Epithelial cell of proximal tubule (primary cell): ENCODE measurements at regions not wholly inside any gene's neighbourhood (a gene's known extent, or its start where the extent isn't known, plus 50 kb on each side); places are given as distances from the start of the nearest gene placed in this dataset.

Experiments
- DNase-seq: peaks from one replicate; pipeline ENCODE4 v3.0.0-alpha.2; 2011; ENCODE audit warnings: low read depth
- H3K4me3 ChIP-seq: 2 replicates; pipeline ENCODE4 v1.5.1; 2011; ENCODE audit warnings: low read depth, mild to moderate bottlenecking, low read length
- TF ChIP-seq, protein P1 (sequence below): conservative IDR thresholded peaks from 2 replicates; pipeline ENCODE4 v1.5.1; 2012; ENCODE audit warnings: low read depth, mild to moderate bottlenecking, low read length

DNA sequence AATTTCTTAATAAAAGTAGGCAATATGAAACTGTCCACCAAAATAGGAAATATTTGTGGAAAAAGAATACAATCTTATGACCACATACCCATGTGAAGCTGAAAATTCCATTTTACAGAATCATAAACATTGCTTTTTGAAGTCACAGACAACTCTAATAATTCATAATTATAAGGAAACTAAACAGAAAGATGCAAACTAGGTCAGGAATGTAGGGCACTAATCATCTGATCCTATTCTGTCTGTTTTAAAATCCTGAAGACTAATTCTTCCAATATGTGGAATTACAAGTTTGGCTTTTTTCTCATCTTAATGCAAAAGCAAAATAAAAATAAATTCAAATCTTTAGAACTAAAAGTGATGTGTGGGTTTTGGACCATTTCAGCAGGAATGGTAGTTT is 528.6 kb downstream of the LTN1 start:
- H3K4me3 ChIP-seq: no peak overlapping the region
- TF ChIP-seq, protein P1, sequence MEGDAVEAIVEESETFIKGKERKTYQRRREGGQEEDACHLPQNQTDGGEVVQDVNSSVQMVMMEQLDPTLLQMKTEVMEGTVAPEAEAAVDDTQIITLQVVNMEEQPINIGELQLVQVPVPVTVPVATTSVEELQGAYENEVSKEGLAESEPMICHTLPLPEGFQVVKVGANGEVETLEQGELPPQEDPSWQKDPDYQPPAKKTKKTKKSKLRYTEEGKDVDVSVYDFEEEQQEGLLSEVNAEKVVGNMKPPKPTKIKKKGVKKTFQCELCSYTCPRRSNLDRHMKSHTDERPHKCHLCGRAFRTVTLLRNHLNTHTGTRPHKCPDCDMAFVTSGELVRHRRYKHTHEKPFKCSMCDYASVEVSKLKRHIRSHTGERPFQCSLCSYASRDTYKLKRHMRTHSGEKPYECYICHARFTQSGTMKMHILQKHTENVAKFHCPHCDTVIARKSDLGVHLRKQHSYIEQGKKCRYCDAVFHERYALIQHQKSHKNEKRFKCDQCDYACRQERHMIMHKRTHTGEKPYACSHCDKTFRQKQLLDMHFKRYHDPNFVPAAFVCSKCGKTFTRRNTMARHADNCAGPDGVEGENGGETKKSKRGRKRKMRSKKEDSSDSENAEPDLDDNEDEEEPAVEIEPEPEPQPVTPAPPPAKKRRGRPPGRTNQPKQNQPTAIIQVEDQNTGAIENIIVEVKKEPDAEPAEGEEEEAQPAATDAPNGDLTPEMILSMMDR: no peak
- no peak for DNase-seq

DNA sequence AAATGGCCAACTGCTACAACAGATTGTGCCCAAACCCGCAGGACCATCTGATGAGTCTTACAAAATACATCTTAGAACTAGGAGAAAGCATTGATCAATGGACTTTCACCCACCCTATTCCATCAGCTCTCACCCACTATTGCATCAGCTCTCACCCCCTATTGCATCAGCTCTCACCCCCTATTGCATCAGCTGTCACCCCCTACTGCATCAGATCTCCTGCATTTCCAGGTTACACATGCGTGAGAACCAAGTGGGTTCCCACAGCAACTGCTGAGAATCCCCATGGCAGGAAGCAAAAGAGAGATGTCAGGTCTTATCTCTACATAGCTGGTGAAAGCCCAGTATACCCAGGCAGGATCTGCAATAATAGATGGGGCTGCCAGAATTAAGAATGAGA is 533.5 kb downstream of the LTN1 start:
- no peak overlapping the region for H3K4me3 ChIP-seq
- TF ChIP-seq, protein P1: no peak
- DNase-seq: no peak

DNA sequence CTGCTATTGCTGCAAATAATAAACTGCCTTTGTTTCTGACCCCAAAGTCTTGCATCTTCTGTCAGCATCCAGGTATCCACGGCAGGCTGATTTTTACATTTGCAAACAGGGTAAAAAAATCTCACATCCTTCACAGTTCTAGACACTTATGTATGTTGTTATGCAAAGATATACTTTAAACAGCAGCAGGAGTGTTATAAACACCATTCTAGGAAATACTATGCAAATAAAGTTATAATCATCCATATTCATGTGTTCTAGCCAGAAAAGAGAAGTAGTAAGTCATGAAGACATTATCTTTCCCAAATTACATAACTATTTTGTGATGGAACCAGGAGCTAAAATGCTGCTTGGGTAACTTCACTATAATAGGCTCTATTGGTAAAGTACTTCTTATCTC is 534.2 kb downstream of the LTN1 start:
- H3K4me3 ChIP-seq: no peak overlapping the region
- TF ChIP-seq, protein P1: no peak
- DNase-seq: no peak

DNA sequence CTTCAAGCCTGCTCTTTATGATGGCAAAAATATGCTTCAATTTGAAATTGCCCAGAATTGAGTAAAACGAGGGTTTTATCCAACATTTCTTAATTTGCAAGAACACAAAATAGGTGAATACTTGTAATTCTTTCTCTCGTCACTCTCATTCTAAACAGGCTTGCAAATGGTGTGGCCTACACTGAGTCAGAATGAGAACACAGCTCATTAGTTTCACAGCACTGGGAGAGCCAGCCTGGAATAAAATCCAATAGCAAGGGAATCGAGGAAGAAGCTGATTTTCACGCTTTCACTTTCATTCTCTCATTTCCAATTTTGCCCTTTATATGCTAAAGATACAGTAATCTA is 537.5 kb downstream of the LTN1 start:
- DNase-seq: no peak
- H3K4me3 ChIP-seq: no peak overlapping the region
- TF ChIP-seq, protein P1: no peak

DNA sequence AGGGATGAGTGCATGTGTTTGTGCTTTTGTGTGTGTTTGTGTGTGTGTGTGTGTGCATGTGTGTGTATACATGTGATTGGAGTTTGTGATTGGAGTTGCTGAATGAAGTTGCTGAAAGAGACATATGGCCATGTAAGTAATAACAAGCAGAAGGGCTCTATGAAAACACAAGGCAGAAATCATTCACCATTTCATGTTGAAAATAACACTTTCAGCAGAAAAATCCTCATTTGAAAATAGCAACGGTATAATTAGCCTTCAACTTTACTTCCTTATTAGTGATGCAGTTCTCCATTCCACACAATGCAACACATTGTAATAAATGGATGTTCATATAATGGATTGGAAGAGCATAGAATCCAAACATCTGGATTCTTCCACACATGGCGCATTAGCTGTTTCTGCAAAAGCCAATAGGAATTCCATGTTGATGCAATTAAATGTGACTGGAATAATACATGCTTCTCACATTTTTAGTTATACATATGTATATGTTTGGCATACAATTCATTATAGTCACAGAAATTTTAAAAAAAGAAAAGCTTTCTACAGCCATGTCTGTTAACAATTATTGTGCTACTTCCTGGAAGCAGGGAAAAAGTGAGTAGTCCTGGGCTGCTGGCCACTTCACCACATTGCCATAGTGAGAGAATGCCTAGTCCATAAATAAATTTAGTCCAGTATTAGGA is 538.0 kb downstream of the LTN1 start:
- DNase-seq: no peak
- H3K4me3 ChIP-seq: no peak overlapping the region
- TF ChIP-seq, protein P1: no peak

DNA sequence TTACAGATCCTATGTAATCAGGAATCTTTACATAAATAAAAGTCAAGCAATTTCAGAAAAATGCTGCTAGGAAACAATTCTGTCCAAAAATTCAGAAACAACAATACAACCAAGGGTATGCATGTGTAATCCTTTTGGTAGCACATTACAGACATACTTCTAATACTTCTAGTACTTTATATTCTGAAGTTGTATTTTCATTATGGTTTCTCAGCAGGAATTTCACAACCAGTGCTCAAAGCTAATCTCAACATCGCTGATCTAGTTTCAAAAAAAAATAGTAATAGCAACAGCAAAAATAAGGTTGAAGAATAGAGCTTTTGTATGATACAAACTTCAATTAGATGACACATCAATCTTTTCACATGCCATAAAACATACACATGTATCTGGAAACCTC is 545.2 kb downstream of the LTN1 start:
- TF ChIP-seq, protein P1: no peak
- H3K4me3 ChIP-seq: no peak overlapping the region
- no peak for DNase-seq

DNA sequence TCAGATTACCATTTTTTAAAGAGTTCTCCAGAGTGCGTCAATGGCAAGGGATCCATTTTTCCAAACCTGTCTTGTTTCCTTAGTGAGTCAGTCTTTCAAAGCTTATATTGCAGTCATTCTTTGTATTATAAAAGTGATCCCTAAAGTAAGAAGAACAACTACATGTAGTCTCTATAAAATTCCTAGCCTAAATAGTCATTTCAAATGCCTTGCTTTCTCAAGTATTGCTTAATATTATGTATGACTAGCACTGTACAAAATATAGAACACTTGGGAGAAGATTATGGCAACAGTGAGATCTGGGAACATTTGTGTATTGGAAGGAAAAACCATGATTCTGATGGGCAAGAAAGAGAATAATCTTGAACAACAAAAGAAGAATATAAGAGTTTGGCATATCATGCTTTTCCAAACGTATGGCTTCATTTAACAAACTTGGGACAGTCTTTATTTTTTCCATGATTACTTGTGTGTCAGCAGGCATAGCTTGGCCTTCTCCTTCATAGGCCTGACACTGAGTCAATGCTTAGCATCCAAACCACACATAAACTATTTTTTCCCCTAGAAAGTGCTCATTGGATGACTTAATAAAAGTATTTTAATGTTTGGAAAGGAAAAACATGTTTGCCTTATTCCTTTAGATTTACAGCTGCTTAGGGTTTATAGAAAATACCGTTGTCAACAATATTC is 547.4 kb downstream of the LTN1 start:
- DNase-seq: no peak
- TF ChIP-seq, protein P1: no peak
- H3K4me3 ChIP-seq: no peak overlapping the region
